H9 (cell line): ENCODE measurements at regions not wholly inside any gene's neighbourhood (a gene's known extent, or its start where the extent isn't known, plus 50 kb on each side); places are given as distances from the start of the nearest gene placed in this dataset.

ENCODE experiments used
- DNase-seq: peaks from one replicate; pipeline ENCODE4 v3.0.0-alpha.2; 2017
- H2AFZ ChIP-seq: one replicate; pipeline ENCODE4 v1.6.1; 2013; ENCODE audit warnings: mild to moderate bottlenecking, low read length, control low read depth, moderate library complexity
- H2AK5ac ChIP-seq: 2 replicates; pipeline ENCODE4 v1.6.1; 2013; ENCODE audit warnings: low read length, control low read depth, mixed read lengths; ENCODE audit not compliant: insufficient read length
- H2BK120ac ChIP-seq: one replicate; pipeline ENCODE4 v1.6.1; 2013; ENCODE audit warnings: low read depth, mild to moderate bottlenecking, low read length, control low read depth, inconsistent platforms; ENCODE audit not compliant: poor library complexity, severe bottlenecking
- H2BK12ac ChIP-seq: 2 replicates; pipeline ENCODE4 v1.6.1; 2013; ENCODE audit warnings: low read length, control low read depth, mixed read lengths, low read depth; ENCODE audit not compliant: insufficient read length
- H2BK15ac ChIP-seq: 2 replicates; pipeline ENCODE4 v1.6.1; 2013; ENCODE audit warnings: low read depth, low read length, control low read depth
- H2BK20ac ChIP-seq: one replicate; pipeline ENCODE4 v1.6.1; 2013; ENCODE audit warnings: low read depth, mild to moderate bottlenecking, low read length, control low read depth, inconsistent platforms; ENCODE audit not compliant: poor library complexity, severe bottlenecking
- H2BK5ac ChIP-seq: 2 replicates; pipeline ENCODE4 v1.6.1; 2013; ENCODE audit warnings: low read length, control low read depth, mixed read lengths; ENCODE audit not compliant: insufficient read length
- H3K14ac ChIP-seq: 2 replicates; pipeline ENCODE4 v1.6.1; 2013; ENCODE audit warnings: low read length, control low read depth; ENCODE audit not compliant: insufficient read depth
- H3K18ac ChIP-seq: 2 replicates; pipeline ENCODE4 v1.6.1; 2013; ENCODE audit warnings: low read depth, mild to moderate bottlenecking, mixed read lengths, low read length, control low read depth; ENCODE audit not compliant: insufficient read length
- H3K23ac ChIP-seq: 2 replicates; pipeline ENCODE4 v1.6.1; 2013; ENCODE audit warnings: low read length, control low read depth, mixed read lengths, low read depth; ENCODE audit not compliant: insufficient read length
- H3K23me2 ChIP-seq: 2 replicates; pipeline ENCODE4 v1.6.1; 2013; ENCODE audit warnings: low read depth, mild to moderate bottlenecking, mixed read lengths, low read length, control low read depth; ENCODE audit not compliant: insufficient read length, poor library complexity, severe bottlenecking
- H3K27ac ChIP-seq: 2 replicates; pipeline ENCODE4 v1.5.1; 2013; ENCODE audit warnings: low read length, control low read depth, mixed read lengths, low read depth; ENCODE audit not compliant: insufficient read length
- H3K27me3 ChIP-seq: 2 replicates; pipeline ENCODE4 v1.6.1; 2013; ENCODE audit warnings: low read length, control low read depth, inconsistent platforms; ENCODE audit not compliant: insufficient read depth
- H3K4ac ChIP-seq: 2 replicates; pipeline ENCODE4 v1.6.1; 2013; ENCODE audit warnings: low read depth, mild to moderate bottlenecking, control low read depth, inconsistent platforms, low read length, moderate library complexity
- H3K4me1 ChIP-seq: 2 replicates; pipeline ENCODE4 v1.6.1; 2013; ENCODE audit warnings: low read length, control low read depth, inconsistent platforms; ENCODE audit not compliant: insufficient read depth
- H3K4me2 ChIP-seq: 2 replicates; pipeline ENCODE4 v1.6.1; 2013; ENCODE audit warnings: low read length, control low read depth, mixed read lengths; ENCODE audit not compliant: insufficient read length, insufficient read depth
- H3K56ac ChIP-seq: 2 replicates; pipeline ENCODE4 v1.6.1; 2013; ENCODE audit warnings: low read depth, mild to moderate bottlenecking, mixed read lengths, low read length, control low read depth; ENCODE audit not compliant: insufficient read length
- H3K79me1 ChIP-seq: 2 replicates; pipeline ENCODE4 v1.6.1; 2013; ENCODE audit warnings: low read depth, mild to moderate bottlenecking, moderate library complexity, low read length, control low read depth, inconsistent platforms; ENCODE audit not compliant: insufficient read depth, poor library complexity, severe bottlenecking
- H3K79me2 ChIP-seq: 2 replicates; pipeline ENCODE4 v1.6.1; 2013; ENCODE audit warnings: low read length, control low read depth, inconsistent platforms; ENCODE audit not compliant: insufficient read depth
- H3K9ac ChIP-seq: 2 replicates; pipeline ENCODE4 v1.6.1; 2013; ENCODE audit warnings: low read length, control low read depth, mixed read lengths; ENCODE audit not compliant: insufficient read length; ENCODE audit errors: extremely low read depth
- H3K9me3 ChIP-seq: one replicate; pipeline ENCODE4 v1.6.1; 2013; ENCODE audit warnings: low read depth, low read length, inconsistent platforms; ENCODE audit not compliant: control insufficient read depth
- H3T11ph ChIP-seq: one replicate; pipeline ENCODE4 v1.6.1; 2013; ENCODE audit warnings: mild to moderate bottlenecking, low read length, control low read depth, inconsistent platforms
- H4K20me1 ChIP-seq: one replicate; pipeline ENCODE4 v1.6.1; 2013; ENCODE audit not compliant: control insufficient read depth, insufficient read length, insufficient read depth
- H4K5ac ChIP-seq: 2 replicates; pipeline ENCODE4 v1.6.1; 2013; ENCODE audit warnings: low read depth, mild to moderate bottlenecking, mixed read lengths, low read length, control low read depth; ENCODE audit not compliant: insufficient read length
- H4K8ac ChIP-seq: replicated peaks from 2 replicates; pipeline ENCODE4 v1.6.1; 2013; ENCODE audit warnings: low read length, control low read depth, mixed read lengths, low read depth; ENCODE audit not compliant: insufficient read length
- H4K91ac ChIP-seq: 2 replicates; pipeline ENCODE4 v1.6.1; 2013; ENCODE audit warnings: low read depth, mild to moderate bottlenecking, moderate library complexity, mixed read lengths, low read length, control low read depth; ENCODE audit not compliant: insufficient read length
- H3K27ac Mint-ChIP-seq, 3 experiments: 2 replicates in 2 of 3; 3 replicates in 1 of 3; pipeline ENCODE4 v1.8.0; 2020 to 2021; ENCODE audit warnings: mixed read lengths in 3 of 3, mild to moderate bottlenecking in 1 of 3, moderate library complexity in 1 of 3
- H3K27me3 Mint-ChIP-seq: 2 replicates; pipeline ENCODE4 v1.8.0; 2021; ENCODE audit warnings: low read depth, mild to moderate bottlenecking, moderate library complexity, mixed read lengths
- H3K36me3 Mint-ChIP-seq, 3 experiments: 2 replicates in 2 of 3; 3 replicates in 1 of 3; pipeline ENCODE4 v1.8.0; 2020 to 2021; ENCODE audit warnings: low read depth in 3 of 3, mixed read lengths in 3 of 3; ENCODE audit not compliant: insufficient read depth in 1 of 3
- H3K4me1 Mint-ChIP-seq, 2 experiments: 2 replicates each; pipeline ENCODE4 v1.8.0; 2020; ENCODE audit warnings: mixed read lengths in 2 of 2
- H3K4me3 Mint-ChIP-seq, 2 experiments: 2 replicates in 1 of 2; 3 replicates in 1 of 2; pipeline ENCODE4 v1.8.0; 2020 to 2021; ENCODE audit warnings: mild to moderate bottlenecking in 2 of 2, mixed read lengths in 2 of 2, moderate library complexity in 1 of 2
- H3K9me3 Mint-ChIP-seq, 2 experiments: 2 replicates in 1 of 2; 3 replicates in 1 of 2; pipeline ENCODE4 v1.8.0; 2020; ENCODE audit warnings: mild to moderate bottlenecking in 2 of 2, mixed read lengths in 2 of 2, moderate library complexity in 1 of 2
- CTCF ChIP-seq: fragments of 200-600 bp; sonication (generic); conservative IDR thresholded peaks from 3 replicates; pipeline ENCODE4 v1.8.0; 2021; ENCODE audit warnings: antibody characterized with exemption, mild to moderate bottlenecking

- no peak overlapping the region for H3K9ac ChIP-seq
- H3K79me2 ChIP-seq, result no peaks in the 10 kb centered on the region
- no peak overlapping the region for H2BK5ac ChIP-seq
- H3K23me2 ChIP-seq, result no peaks in the 10 kb centered on the region
- H3K4me2 ChIP-seq, result no peak overlapping the region
- no peak overlapping the region for H4K8ac ChIP-seq
- TF ChIP-seq CTCF, result no peak
- no peak overlapping the region for H3K14ac ChIP-seq
- H2BK15ac ChIP-seq, result no peak overlapping the region
- H2AK5ac ChIP-seq, result no peak overlapping the region
- H2BK12ac ChIP-seq, result no peak overlapping the region
- Mint-ChIP-seq H3K4me3 (no peak overlapping the region), H3K4me1 (peaks cover 6% of the 10 kb centered on the region in 2 experiments), H3K9me3 (peaks cover 2 to 7% of the 10 kb centered on the region in 2 experiments; a peak in 3 of 5 replicates), H3K27me3 (no peaks in the 10 kb centered on the region), H3K36me3 (peaks cover 0 to 6% (median 1%) of the 10 kb centered on the region in 3 experiments; a peak in 3 of 7 replicates), H3K27ac (no peak overlapping the region; a peak in 1 of 7 replicates)
- DNase-seq, result no peak
- H3K4me1 ChIP-seq, result no peaks in the 10 kb centered on the region
- no peak overlapping the region for H4K91ac ChIP-seq
- no peaks in the 10 kb centered on the region for H3K27me3 ChIP-seq
- no peak overlapping the region for H3K27ac ChIP-seq
- H4K20me1 ChIP-seq, result no peaks in the 10 kb centered on the region
- H3K23ac ChIP-seq, result no peak overlapping the region
- no peak overlapping the region for H2BK20ac ChIP-seq
- no peak overlapping the region for H3K56ac ChIP-seq
- H3T11ph ChIP-seq, result no peak overlapping the region
- H3K79me1 ChIP-seq, result no peaks in the 10 kb centered on the region
- H4K5ac ChIP-seq, result no peak overlapping the region
- no peak overlapping the region for H2BK120ac ChIP-seq
- no peaks in the 10 kb centered on the region for H3K9me3 ChIP-seq
- no peak overlapping the region for H2AFZ ChIP-seq
- no peak overlapping the region for H3K18ac ChIP-seq
- no peak overlapping the region for H3K4ac ChIP-seq
Measured at GRCh38 chr4:66178906-66179305, 508.6 kb upstream of the EPHA5 start.
